HG03025 (cell line): ENCODE measurements at regions not wholly inside any gene's neighbourhood (a gene's known extent, or its start where the extent isn't known, plus 50 kb on each side); places are given as distances from the start of the nearest gene placed in this dataset.

Experiments
- ATAC-seq: cut with Tn5 transposase; IDR thresholded peaks from one replicate; pipeline ENCODE4 v1.9.1; 2021; ENCODE audit warnings: mild to moderate bottlenecking, moderate library complexity; ENCODE audit not compliant: unreplicated experiment, low FRiP score

GRCh38 chr15:55031727-55032126 is 165.0 kb downstream of the RSL24D1 start:
- no peak for ATAC-seq

GRCh38 chr15:55026381-55026780 is 170.4 kb downstream of the RSL24D1 start:
- ATAC-seq = no peak

DNA sequence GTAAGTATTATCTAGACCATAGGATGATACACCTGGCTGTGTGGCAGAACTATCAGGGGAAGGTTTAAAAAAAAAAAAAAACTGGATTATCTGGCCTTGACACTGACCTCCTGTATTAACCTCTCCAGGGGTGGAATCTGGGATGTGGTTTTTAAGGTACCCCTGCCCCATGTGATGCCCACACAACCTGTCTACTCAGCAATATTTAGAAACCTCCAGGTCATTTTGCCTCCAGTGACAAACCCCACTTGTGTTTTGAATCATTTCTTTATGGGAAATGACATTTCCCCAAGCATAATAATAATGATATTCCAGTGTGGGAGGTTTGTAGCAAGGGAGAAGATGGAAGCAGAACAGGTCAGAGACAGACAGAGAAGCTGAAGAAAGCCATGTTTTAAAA is 179.1 kb downstream of the RSL24D1 start:
- ATAC-seq = no peak

DNA sequence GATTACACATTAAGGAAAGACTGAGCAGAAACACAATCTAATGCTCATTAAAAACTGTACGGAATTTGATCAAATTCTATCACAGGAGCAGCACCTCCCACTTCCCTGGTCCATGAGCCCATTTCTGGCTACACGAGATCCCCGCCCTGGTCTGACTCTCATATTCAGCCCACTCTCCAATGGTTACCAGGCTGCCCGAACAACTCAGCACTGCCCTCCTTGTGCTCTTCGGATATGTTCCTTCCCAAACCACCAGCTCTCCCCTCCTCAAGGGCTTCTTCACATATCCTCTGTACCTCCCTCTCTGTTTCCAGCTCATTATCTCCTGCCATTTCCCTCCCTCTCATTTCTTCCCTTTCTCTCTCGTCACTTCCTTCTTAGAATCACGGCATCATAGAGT is 180.5 kb downstream of the RSL24D1 start:
- no peak for ATAC-seq

GRCh38 chr15:55015093-55015445 is 181.7 kb downstream of the RSL24D1 start:
- ATAC-seq = no peak

DNA sequence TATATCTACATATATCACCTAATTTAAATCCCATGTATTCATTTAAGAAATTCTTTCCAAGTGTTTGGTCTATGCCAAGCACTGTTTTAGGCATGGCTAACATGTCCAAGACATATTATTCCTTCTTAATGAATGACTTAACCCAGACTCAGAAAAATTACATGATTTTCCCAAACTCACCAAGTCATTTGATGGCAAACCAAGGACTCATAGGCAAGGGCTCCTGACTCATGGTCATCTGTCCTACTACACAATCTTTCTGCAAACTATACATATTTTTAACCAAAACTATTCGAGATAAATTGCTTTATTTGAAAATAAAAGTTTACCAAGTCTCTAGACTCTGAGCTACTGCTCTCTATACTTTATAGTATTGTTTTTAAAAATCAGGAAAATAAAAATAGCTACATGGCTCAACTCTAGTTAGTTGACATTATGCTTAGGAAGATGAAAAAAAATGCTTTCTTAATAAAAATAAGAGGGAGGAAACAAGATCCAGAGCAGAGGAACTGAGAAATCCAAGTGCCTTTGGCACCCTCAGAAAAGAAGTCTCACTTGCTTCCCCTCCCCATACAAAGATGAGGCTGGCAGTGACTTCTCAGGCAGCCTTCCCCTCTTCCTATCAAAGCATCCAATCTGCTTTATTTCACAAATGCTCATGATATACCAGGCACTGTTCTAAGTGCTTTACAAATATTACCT is 182.2 kb downstream of the RSL24D1 start:
- ATAC-seq = no peak

- ATAC-seq = no peak
These were observed 188.3 kb downstream of the RSL24D1 start for GRCh38 chr15:55008421-55008820.

DNA sequence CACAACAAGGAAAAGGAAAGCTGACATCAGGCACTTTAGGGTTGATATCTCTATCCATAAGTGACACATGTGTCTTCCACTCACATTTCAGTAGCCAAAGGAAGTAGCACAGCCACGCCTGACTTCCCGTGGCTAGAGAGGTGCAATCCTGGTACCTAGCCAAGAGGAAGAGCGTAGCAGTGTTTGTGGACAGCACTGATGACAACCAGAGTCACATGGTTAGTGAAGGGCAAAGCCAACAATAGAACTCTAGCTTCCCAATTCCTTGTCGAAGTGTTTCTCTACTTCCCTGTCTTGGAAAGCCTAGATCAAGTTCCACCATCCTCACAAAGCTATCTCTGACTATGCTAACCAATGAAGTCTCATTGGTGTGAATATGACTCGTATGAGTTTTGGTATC is 189.2 kb downstream of the RSL24D1 start:
- ATAC-seq = no peak

DNA sequence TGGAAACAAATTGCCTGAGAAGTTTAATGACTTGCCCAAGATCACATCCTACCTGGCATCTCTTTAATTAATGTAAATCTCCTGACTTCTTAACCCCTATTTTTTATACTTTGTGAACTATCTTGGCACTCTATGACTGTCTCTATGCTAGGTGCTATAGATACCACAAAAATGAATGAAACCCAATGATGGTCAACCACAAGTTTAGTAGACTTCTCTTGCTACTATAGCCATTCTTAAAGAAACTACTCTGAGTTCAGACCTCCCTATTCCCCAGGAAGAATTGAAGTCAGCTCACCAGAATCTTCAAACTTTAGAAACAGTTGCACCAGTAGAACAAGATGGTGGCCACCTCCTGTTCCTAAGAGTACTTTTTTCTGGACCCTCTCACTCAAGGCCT is 191.1 kb downstream of the RSL24D1 start:
- no peak for ATAC-seq

GRCh38 chr15:55003965-55004873 is 192.5 kb downstream of the RSL24D1 start:
- no peak for ATAC-seq

DNA sequence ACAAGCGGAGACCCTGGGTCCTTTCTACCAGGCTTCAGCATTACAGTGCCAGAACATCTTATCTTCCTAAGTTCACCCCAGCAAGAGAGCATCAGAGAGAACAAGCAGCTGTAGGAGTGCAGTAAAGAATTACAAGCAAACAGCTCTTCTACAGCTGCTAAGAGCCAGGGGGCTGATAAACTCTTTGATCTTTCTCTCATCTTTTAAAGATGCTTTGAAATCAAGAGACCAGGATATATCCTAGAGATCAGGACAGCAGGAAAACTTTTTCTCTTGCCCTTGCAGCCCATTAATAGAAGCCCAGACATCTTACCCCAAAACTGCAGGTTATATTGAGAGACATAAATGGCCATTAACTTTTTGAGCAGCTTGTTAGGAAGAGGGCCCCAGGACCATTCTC is 198.1 kb downstream of the RSL24D1 start:
- ATAC-seq = no peak

- no peak for ATAC-seq
These were observed 205.9 kb downstream of the RSL24D1 start for GRCh38 chr15:54990793-54991192.

DNA sequence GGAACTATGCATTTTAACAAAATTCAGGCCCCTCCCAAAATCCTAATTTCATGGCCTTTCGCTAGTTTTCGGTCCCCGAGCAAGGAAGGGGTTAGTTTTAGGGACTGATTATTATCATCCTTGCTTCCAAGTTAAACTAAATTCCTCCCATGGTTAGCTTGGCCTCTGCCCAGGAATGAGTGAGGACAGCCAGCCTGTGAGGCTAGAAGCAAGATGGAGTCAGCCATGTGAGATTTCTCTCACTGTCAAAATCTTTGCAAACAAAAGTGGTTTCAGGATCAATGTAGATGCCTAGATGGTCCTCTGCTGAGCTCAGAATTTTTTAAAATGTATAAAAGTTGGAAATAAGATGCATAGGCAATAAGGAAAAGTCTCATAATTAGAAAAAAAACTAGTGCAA is 208.9 kb downstream of the RSL24D1 start:
- ATAC-seq = no peak

DNA sequence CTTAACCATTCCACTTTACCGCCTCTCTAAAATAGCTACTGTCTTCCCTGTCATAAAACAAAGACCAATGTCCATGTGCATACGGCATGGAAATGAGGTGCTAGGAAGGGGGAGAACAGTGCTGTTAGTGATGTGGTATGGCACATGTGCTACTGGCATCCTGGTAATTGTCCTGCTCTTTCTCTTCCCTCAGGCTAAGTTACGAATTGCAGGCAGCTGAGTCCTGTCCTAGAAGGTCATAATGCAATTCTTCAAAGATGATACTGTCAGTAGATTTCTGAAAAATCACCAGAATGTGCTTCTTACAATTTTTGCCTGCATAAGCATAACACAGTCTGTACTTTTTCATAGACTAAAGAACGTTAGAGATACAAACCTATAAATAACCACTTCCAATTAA is 216.8 kb downstream of the RSL24D1 start:
- ATAC-seq = no peak

DNA sequence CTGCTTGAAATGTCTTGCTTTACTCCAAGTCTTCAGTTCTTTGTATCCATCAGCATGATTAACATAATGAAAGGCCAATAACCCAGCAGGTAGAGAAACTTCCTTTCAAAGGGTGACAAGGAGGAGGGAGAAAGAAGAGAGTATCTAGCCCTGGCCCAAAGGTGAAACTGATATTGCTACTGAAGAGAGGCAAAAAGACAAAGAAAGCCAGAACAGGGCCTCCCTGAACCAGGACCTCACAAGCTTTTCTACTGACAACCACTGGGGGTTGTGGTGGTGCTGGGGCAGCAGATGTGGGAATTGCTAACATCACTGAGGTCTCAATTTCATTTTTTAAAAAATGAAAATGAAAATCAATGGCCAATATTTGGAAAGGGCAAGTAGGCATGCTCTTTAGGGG is 234.1 kb downstream of the RSL24D1 start:
- no peak for ATAC-seq

GRCh38 chr15:54960266-54960665 is 236.5 kb downstream of the RSL24D1 start:
- ATAC-seq = no peak

DNA sequence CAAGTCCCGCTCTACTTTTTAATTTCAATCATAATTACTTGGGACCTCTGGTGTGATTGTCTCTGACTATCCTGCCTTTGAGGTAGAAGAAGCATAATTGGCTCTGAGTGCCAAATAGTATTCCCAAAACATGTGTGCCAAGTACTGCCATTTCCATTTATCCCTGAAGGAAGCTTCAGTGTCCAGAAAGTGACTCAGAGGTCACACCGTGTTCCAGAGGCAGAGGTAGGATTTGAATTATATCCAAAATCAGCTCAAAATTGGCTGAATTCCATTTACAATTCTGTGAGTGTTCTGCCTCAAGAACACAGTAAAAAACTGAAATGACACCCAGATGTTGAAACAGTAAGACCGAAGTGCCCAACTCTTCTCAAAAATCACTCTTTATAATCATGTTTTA is 255.3 kb downstream of the RSL24D1 start:
- ATAC-seq = no peak

- ATAC-seq = no peak
These were observed 279.4 kb downstream of the RSL24D1 start for GRCh38 chr15:54917312-54917711.

GRCh38 chr15:54915380-54915779 is 281.4 kb downstream of the RSL24D1 start:
- no peak for ATAC-seq

GRCh38 chr15:54884312-54884711 is 312.4 kb downstream of the RSL24D1 start:
- no peak for ATAC-seq

GRCh38 chr15:54859982-54860381 is 336.8 kb downstream of the RSL24D1 start:
- ATAC-seq = no peak

- ATAC-seq = no peak
These were observed 342.1 kb downstream of the RSL24D1 start for GRCh38 chr15:54854667-54855066.
